DND-41 (cell line): ENCODE measurements at regions not wholly inside any gene's neighbourhood (a gene's known extent, or its start where the extent isn't known, plus 50 kb on each side); places are given as distances from the start of the nearest gene placed in this dataset.

Source experiments
- CTCF ChIP-seq: IDR thresholded peaks from 2 replicates; pipeline ENCODE4 v1.5.1; 2012; ENCODE audit warnings: borderline replicate concordance, low read length, moderate library complexity, mild to moderate bottlenecking; ENCODE audit not compliant: poor library complexity, severe bottlenecking; ENCODE audit errors: extremely low read depth
- EZH2 ChIP-seq: IDR thresholded peaks from 3 replicates; pipeline ENCODE4 v1.6.1; 2012; ENCODE audit warnings: borderline replicate concordance, low read depth, mild to moderate bottlenecking, moderate library complexity, low read length, inconsistent platforms; ENCODE audit not compliant: severe bottlenecking

GRCh38 chr4:152180369-152180768, 355.5 kb downstream of the FBXW7 start:
- TF ChIP-seq CTCF (no peak), EZH2 (no peak)
